GM18517 (cell line): ENCODE measurements at regions not wholly inside any gene's neighbourhood (a gene's known extent, or its start where the extent isn't known, plus 50 kb on each side); places are given as distances from the start of the nearest gene placed in this dataset.

Source experiments
- ATAC-seq: cut with Tn5 transposase; IDR thresholded peaks from one replicate; pipeline ENCODE4 v1.9.1; 2021; ENCODE audit warnings: mild to moderate bottlenecking, moderate library complexity; ENCODE audit not compliant: unreplicated experiment

DNA sequence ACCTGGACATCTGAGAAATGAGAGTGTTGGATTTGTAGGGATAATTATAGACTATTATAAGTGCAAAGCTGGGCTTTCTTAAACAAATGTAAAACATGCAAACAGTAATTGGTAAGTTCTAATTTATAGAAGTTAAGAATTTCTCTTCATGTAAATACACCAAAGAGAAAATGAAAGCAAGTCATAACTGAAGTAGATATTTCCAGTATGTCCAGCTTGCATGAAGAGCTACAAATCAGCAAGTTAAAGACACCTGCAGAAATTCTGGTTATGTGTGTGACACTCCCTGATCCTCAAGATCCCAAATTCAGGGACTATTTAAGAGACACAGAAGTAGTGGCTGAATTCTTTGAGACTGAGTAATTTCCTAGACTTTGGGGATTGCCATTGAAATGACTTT is 308.9 kb downstream of the TLE4 start:
- ATAC-seq: peak; percentile 75

DNA sequence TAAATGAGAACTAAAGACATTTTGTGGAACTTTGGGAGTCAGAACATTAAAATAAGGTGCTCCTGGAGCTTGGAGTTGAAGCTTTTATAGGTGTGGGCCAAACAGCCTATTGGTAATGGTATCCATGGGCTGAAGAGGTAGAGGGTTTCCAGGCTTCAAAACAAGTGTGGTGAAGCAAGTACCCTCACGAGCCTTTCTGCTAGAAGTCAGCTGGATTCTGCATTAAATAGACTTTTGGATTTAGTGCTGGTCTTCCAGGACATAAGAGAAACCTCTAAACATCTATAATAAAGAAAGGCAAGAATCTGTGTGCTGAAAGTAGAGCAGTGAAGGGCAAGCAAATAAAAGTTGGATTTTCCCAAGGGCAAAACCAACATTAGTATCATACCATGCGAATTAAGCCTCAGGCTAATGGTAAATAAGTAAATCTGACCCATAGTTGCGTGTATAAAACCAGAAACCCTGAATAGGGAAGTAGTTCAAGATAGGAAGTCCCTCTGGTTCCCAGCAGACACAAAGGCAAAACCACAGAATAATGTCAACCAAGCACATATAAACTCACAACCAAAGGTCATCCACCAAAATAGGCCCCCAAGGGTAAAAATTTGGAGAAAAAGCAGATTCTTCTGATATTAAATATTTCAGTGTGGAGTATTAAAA is 306.3 kb downstream of the TLE4 start:
- ATAC-seq: peak; percentile 47

DNA sequence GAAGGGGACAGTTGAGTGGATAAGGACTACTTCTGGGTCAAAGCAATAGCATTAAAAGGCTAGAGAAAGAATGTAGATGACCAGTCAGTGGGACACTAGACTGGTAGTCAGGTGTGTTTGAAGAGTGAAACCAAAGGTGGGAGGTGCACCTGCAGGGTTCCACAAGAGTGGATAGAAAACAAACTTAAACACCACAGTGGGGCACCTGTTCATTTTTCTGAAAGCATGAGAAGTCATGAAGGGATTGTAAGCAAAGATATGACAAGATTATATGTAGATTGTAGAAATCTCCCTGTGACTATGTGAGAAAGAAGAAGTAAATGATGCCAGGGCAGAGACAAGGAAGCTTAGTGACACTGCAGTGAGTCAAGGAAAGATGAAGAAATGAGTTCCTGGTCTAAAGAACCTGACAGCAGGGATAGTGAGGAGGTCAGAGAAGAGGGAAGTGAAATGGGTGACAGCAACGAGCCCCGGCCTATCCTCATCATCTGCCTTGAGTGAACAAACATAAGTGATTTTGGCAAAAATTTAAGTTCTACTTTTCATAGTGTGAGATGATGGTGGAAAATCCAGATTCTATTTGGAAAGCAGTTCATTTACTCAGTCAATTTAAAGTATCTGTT is 296.9 kb downstream of the TLE4 start:
- peak; percentile 62 for ATAC-seq

DNA sequence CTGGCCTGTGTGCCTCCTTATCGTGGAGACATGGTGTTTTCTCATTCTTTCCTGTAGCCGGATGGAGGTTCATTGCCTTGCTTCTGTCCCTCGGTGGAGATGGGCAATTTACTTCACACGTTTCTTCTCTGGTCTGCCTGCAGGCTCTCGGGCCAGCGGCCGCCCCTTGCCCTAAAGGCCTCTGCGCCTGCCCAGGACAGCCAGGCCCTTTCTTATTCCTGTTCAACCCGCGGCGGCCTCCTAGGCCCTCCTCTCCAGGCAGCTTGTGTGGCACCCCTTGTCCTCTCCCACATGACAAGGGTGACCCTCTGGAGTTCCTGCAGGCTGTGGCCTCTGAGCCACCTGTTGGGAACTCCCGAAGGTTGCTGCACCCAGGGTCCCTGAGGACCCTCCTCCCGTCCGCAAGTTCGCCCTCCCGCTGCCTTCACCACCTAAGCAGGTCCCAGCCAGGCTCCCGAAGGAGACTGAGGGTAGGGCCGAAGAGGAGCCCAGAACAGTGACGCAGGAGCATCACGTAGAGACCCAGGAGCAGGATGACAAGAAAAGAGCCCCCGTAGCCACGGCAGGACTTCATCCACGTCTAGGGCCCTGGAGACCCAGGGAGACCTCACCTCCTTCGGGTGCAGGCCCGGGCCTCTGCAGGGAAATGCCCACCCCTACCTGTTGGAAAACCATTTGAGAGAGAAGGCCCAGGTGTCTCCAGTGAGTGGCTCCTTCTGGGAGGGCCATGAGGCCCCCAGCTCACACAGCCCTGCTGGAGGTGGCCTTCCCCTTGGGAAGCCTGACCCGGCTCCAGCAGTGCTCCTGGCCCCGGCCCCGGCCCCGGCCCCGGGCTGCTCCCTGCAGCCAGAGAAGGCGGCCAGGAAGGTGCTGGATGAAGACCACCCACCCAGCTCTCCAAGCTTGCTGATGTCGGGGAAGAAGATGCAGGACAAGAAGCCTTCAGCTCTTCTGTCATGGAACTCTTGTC is 291.4 kb downstream of the TLE4 start:
- ATAC-seq: no peak

DNA sequence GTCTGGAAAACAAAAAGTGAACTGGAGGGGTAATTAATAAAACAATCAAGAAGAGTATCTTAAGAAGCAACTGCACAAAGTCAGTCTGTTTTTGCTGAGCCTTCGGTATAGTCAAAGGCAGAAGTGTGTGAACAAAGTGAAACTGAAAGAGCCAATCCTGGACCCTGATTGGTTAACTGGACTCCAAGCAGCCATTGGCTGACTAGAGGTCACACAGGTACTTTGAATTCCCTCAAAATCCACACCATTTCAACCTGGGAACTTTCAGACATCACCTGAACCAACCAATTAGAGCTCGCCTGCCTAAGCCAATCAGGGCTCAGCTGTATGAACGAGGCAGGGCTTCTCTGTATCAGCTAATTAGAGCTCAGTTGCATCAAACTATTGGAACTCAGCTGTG is 286.7 kb downstream of the TLE4 start:
- ATAC-seq: no peak

DNA sequence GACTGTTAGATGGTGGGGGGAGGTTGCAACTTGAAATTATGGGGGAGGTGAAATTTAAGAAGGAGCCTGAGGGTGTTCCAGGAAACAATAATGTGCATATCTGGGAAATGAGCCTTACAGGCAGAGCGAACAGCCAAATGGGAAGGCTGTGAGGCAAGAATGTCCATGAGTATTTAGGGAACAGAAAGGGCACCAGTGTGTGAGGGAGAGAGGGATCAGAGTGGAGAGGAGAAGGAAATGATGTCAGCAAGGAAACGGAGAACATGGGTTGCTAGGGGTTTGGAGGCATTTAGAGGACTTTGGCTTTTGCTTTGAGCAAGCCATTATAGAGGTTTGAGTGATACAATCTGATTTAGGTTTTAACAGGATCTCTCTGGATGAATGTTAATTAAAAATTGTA is 285.4 kb downstream of the TLE4 start:
- no peak for ATAC-seq

DNA sequence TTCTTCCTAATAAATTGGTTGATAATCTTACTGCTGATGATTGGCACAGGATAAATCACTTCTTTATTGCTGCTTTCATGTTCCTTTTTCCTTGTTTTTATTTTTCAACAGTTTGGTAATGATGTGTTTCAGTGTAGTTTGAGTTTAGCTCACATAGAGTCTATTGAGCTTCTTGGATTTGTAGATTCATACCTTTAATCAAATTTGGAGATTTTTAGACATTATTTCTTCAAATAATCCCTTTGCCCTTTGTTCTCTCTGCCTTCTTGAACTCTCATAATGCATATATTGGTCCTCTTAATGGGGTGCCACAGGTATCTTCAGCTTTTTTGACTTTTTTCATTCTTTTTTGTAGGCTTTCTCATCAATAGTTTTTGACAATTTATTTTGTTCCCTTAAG is 275.3 kb downstream of the TLE4 start:
- no peak for ATAC-seq

DNA sequence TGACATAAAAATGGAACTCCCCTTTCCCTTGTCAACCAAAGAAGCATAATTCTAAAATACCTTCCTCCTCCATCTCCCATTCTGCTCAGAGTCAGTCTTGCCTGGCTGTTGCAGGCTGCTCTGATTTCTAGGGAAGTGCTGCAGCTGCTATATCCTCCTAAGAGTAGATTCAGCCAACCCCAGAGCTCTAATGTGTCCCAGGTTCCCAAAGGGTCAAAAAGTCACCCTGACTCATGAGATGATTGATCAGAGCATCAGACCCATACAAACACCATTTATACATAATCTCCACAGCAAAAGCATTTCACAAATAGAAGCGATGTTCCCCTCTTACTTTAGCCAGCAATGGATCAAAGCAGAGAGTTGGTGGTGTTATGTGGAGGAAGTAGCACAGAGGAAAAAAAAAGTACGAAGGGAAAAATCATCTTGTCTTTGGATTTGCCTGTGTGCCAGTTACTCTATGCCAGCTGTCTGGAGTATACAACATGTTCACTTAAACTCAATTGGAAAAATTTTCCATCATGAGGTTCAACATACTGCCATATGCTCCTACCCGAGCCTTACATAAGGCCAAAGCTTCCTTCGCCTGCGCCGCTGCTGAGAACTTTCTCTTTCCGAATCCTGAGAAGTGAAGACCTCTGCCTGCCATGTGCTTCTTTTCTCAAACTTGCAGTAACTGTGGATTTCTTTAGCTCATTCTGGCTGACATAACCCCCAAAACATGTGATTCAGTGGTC is 258.0 kb downstream of the TLE4 start:
- no peak for ATAC-seq

DNA sequence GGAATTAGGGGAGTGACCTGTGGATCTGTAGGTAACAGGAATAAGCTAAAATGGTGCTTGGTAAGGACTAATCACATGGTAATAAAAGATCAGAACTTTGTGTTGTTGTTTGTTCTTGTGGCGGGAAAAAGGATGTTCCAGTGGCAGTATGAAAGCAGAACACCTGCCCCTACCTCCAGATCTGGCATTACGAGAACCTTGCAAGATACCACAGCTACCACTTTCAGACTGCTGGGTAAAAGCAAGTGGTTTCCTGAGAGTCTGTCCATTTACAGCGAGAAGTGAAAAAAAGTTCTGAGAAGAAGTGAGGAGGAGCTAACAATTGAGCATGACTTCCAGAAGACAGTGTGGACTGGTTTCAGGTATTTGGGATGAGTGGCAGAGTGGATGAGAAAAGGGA is 252.5 kb downstream of the TLE4 start:
- peak; percentile 98 for ATAC-seq

DNA sequence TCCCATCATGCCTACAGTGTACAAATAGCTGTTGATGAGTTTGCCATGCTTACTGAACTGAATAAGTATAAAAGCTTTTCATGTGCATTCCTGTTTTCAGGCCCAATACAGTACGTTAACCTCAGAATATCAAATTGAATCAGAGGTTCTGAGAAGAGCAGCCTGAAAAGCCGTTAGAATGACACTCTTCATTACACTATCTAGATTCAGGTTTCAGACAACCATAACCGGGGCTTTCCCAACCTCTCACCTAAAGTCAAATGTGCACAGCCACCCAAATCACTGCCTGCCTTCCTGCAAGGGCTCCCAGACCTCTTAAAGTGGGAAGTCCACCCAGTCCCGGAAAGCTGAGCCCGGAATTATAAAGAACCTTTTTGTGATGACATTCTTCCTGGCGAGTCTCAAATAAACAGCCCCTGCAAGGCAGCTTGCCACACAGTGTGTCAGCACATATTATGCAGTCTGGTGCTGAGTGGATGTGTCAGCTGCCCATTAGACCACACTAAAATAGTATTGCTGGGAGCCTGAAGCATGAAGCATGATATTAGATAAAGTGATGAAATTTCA is 245.8 kb downstream of the TLE4 start:
- ATAC-seq: peak; percentile 87

DNA sequence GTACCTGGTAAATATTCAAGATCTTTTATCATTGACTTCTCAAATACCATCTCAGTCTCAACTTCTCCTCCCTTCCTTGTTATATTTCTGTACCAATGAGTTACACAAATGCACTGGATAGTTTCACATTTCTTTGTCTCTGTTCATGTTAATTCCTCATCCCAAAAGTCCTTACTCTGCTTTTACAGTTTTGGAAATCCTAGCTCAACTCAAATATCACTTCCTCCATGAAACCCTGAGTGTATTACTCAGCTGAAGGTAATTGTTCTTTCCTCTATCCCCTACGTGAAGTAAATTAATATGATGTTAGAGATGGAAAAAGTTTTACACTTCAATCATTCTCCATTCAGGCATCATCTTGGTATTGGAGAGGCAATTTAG is 241.5 kb downstream of the TLE4 start:
- ATAC-seq: no peak

DNA sequence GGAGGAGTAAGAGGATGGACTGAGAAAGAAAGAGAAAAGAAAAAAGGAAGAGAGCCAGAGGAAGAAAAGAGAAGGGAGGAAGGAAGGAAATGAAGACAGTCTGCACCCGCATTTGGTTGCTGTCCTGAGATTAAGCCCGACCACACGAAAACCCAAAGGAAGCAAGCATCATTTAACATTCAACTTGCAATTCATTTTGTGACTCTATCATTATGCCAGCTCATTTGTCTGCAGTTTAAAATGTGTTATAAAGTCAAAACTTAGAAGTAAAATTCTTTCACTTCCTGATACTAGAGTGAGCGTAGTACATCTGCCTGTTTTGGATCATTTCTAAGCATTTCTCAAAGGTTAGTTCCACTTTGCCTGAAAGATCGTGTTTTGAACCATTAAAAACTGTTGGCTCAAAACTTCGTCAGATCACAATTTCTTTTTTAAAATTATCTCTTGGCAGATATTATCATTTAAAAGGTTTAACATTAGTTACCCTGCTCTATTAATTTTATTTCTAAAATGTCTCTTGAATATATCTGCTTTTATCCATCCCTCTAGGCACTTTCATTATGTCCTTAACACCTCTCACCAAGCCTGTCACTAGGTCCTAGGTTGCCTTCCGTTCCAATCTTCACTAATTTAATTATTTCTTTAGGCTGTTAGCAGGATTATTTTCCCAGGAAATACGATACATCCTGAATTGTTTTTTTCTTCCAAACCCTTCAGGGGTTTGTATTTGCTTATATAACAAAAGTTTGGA is 240.9 kb downstream of the TLE4 start:
- peak; percentile 90 for ATAC-seq

DNA sequence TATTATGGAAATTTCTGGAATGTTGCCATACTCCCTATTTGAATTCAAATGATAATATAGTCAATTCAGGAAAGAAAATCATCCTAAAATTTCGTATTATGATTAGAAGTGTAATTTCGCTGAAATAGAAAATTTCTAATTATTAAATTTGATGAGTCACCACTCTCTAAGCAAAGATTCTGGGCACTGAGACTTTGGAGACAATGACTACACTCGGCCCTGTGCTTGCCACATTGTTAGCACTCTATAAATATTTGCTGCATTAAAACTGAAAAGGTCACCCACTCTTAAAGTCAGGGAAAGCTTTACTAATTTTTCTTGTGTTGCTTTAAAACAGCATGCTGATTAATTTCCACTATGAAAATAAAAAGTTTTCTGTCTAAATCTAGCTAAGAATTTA is 240.3 kb downstream of the TLE4 start:
- peak; percentile 10 for ATAC-seq

DNA sequence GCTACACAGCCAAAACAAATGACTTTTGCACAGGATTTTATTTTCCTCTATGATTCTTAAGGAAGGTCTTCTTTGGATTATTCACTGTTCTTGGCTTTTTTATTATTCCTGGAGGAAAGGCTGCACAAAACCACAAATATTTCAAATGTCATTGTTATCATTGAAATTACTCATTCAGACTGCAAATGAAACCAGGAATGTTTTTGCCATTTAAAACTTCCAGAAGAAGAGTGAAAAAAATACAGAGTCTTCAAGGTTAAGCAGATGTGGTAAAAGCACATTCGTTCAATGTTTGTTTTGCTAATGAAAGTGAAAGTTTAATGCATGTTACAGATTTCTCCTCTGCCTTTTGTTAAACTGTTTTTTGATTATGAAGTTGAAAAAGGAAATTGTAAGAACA is 238.2 kb downstream of the TLE4 start:
- no peak for ATAC-seq

DNA sequence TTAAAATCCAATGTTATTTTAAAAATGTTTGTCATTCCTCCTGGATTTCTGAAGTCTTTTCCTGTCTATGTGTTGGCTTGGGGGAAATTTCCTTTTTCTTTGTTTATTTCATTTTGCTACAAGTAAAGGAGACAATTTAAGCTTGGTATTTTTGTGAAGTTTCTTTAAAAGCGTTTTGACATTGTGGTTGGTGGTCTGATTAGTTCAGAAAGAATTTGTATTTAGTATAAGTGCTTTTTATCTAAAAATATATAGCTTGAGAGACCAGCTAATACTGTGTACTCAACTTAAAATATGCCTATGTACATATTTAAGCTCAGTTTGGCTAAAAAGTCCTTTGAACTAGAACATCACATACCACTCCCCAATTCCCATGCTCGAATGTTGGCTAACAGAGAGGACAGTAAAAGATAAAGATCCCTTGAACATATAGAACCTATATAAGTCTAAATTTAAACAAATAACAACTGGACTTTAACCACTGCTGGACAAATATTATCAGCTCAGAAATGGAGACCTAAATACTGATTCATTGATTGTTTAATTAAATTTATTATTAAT is 237.6 kb downstream of the TLE4 start:
- no peak for ATAC-seq

DNA sequence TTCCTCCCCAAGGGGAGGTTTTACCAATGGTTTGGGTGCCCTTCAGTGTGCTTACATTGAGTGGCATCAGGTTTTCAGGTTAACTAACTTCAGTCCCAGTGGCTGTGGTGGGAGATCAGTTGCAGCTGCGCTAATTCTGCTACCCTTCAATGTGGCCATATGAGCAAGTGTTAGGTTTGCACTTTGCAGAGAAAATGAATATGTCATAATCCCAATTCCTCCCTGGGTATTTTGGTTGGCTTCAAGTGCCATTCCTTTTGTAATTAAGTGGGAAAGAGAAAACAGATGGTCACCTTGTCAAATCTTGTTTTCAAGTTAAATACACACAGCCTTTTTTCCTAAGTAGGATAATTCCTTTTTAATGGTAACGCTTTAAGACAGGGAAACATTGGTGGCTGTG is 236.2 kb downstream of the TLE4 start:
- ATAC-seq: no peak

DNA sequence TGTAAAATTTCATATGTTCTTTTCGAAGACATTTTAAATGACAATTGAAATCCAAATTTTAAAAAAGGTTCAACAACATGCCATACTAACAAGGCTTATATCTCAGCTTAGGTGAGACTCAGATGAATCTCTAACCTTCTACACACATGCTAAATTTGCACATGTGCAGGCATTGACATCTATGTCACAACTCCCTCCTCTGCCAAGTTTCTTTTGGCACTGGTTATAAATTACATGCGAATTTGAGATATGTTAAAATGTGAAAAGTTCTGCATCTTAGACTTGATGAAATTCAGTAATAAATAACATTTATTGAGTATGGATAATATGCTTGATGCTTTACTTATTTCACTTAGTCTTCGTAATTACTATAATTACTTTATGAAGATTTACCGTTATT is 234.3 kb downstream of the TLE4 start:
- ATAC-seq: no peak

DNA sequence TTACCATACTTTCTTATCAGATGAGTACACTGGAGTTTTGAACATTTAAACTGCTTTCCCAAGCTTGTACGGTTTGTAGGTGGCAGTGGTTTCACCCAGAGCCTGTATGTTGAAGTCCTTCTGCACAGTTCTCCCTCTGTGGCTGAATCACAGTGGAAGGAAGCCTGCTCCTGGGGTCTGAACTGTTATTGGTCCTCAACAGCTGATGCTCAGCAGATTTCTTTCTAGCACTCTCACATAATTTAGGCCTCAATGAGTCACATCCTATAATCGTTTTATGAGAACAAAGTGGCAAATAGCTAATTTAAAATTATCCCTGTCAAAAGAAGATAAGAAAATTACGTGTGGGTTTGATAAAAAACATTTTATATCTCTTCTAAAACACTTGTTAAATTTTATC is 229.7 kb downstream of the TLE4 start:
- no peak for ATAC-seq

DNA sequence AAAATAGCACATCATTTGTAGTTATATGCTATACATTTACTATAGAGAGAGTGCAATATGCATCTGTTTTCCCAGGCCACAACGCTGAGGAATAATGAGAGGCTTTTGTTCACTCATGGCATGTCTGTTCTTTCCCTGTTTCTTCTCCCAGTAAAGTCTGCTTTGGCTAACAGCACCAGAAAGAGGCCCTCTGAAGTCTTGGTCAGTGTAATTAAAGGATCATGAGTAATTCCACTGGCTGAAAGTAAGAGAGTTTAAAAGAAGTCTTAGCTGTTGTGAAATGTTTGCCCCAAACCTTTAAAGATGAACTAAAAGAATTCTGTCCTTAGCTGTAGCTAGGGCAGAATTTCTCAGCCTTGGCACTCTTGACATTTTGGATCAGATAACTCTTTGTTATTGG is 228.8 kb downstream of the TLE4 start:
- no peak for ATAC-seq
